ENCODE measurements at regions not wholly inside any gene's neighbourhood (a gene's known extent, or its start where the extent isn't known, plus 50 kb on each side); places are given as distances from the start of the nearest gene placed in this dataset.
"Not testable (repeated sequence)": the region's sequence is repeated elsewhere in the genome, so short reads cannot be mapped to it uniquely, and the experiment has no call there.

DNA sequence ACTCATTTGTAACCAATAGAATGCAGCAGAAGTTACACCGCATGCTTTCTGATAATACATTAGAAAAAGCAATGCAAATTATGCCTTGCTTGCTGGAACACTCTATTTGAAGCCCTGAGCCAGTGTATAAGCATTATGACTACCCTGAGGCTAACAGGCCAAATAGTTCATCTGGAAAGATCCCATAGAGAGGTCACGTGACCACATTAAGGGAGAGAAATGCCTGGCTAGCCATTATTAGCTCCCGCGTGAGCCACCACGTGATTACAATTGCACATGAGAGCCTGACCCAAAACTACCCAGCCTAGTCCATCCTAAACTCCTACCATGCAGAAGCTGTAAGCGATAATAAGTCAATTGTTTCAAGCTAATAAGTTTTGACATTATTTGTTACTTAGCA, 472.9 kb upstream of the GALNTL6 start:
- DNase-seq, result no peak

DNA sequence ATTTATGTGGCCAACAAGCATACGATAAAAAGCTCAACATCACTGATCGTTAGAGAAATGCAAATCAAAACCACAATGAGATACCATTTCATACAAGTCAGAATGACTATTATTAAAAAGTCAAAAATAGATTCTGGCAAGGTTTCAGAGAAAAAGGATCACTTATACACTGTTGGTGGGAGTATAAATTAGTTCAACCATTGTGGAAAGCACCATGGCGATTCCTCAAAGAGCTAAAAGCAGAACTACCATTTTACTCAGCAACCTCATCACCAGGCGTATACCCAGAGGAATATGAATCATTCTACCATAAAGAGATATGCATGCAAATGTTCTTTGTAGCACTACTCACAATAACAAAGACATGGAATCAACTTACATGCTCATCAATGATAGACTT, 478.7 kb upstream of the GALNTL6 start:
- DNase-seq, result no peak

DNA sequence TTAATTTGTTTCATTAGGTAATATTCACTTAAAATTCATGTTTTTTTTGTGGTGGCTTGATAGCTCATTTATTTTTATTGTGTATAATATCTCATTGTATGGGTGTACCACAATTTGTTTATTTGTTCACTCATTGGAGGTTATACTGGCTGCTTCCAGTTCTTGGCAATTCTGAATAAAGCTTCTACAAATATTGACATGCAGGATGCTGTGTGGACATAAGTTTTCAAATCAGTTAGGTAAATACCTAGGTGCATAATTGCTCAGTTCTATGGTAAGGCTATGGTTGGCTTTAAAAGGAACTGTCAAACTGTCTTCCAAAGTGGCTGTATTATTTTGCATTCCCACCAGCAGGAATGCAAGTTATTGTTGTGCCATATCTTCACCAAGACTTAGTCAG, 504.5 kb upstream of the GALNTL6 start:
- no peak for DNase-seq

DNA sequence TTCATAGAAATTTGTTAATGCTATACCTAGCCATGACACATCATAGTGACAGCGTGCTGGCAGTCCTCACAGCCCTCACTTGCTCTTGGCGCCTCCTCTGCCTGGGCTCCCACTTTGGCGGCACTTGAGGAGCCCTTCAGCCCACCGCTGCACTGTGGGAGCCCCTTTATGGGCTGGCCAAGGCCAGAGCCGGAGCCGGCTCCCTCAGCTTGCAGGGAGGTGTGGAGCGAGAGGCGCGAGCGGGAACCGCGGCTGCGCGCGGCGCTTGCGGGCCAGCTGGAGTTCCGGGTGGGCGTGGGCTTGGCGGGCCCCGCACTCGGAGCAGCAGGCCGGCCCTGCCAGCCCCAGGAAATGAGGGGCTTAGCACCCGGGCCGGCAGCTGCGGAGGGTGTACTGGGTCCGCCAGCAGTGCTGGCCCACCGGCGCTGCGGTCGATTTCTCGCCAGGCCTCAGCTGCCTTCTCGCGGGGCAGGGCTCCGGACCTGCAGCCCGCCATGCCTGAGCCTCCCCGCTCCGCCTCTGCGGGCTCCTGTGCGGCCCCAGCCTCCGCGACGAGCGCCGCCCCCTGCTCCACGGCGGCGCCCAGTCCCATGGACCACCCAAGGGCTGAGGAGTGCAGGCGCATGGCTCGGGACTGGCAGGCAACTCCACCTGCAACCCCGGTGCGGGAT, 515.0 kb upstream of the GALNTL6 start:
- DNase-seq, result not testable (repeated sequence)

DNA sequence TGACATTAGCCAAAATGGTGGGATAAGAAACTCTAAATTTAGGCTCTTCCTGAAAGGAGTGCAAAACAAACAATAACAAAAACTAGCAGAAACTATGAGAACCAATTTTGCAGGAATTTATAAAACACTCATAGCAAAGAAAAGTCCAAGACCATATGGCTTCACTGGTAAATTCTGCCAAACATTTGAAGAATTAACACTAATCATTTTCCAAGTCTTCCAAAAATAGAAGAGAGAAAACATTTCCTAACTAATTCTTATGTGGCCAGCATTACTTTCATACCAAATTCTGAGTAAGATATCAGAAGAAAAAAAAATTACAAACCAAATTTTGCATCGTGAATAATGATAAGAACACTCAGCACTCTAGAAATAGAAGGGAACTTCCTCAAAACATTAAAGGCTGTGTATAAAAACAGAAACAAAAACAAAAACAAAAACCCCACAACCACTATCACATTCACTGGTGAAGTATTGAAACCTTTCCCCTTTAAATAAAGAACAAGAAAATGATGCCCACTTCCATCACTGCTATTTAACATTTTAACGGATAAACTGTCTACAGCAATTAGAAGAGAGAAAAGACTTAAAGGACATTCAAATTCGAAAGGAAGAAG, 524.3 kb upstream of the GALNTL6 start:
- no peak for DNase-seq

DNA sequence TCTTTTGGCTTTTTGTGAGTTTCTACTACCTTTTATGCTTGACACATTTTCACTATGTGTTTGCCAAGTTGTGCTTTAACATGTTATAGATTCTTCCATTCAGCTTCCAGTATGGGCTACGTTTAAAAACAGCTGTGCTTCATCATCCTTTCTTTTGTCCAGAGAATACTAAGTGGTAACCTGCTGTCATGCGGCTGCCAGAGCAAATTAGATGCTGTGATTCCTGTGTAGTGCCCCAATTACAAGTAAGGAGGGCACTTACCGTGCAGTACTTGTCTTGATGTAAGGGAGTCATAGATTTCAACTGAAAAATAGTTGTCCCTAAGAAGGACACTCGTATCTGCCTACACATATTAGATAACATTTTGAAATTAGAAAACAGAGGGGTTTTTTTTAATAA, 531.8 kb upstream of the GALNTL6 start:
- DNase-seq, result no peak

DNA sequence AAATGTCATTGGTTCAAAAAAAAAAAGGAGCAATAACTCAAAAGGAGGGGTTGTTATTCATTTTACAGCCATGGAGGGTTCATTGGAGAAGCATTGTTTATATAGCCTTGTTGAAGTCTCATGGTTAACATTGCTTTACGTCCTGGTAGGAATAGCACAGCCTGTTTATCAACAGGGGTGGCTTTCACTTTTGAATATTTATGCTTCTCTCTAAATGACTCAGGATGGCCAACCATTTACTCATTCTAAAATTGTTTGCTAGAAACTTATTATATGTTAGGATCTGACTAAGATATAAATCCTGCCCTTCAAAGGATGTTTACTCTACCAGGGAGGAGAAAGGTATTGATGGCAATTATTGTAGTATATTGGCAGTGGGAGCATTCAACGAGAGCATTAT, 534.1 kb upstream of the GALNTL6 start:
- no peak for DNase-seq

DNA sequence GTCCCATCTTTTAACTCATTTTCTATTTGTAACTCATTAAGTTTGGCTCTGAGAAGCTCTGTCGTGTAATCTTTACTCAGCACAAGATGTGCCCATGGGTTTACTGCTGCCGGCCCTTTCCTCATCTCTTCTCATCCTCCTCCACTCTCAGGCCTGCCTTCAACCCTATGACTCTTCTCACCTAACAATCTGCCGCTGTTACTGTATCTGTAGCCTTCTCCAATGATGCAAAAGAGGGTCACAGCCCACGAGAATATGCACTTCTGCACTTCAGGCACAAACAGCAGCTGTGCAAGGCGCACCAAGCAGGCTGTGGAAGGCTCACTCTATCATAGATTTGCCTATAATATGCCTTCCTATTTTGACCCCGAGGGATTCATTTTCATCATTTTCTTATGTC, 546.5 kb upstream of the GALNTL6 start:
- no peak for DNase-seq

DNA sequence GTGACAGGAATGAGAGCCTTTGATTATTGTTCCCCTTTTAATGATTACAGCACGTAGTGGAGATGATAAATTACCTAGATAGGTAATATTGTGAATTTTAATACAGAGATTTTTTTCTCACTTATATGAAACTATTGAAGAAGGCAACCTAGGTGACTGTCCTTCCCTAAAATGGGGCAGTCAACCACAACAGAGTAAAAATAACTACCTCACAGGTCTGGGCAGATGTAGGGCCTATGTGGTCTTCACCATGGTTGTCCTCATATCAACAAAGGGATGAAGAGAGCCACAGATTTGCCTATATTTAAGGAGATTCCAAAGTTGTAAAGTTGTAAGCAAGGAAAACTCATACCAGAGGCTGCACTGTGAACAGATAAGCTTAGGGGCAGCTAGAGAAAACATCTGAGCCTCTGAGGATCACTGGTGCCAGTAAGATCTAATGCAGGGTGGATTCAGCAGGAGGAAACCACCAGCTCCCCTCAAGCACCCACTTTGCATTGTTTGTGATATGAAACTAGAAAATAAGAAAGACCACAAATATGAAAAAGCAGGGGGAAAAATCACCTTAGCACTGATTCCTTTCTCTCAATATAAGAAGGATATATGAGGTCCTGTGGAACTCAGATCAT, 547.9 kb upstream of the GALNTL6 start:
- DNase-seq, result no peak

DNA sequence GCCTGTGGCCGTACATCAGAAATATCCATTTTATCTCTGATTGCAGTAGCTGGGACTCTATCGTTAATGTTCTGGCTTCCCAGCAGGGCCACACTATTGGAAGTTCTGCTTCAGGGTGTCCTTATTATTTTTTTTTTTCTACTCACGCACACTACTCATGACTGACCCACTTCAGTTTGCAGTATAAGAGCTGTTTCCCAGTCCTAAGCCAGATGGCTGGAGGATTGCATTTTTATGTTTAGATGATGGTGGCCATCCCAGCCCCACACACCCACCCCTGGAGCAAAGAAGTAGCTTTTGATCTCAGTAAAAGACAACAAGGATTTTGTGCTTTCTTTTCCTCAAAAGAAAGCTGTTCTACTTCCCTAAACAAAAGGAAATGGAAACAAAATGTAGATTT, 557.0 kb upstream of the GALNTL6 start:
- DNase-seq, result no peak

DNA sequence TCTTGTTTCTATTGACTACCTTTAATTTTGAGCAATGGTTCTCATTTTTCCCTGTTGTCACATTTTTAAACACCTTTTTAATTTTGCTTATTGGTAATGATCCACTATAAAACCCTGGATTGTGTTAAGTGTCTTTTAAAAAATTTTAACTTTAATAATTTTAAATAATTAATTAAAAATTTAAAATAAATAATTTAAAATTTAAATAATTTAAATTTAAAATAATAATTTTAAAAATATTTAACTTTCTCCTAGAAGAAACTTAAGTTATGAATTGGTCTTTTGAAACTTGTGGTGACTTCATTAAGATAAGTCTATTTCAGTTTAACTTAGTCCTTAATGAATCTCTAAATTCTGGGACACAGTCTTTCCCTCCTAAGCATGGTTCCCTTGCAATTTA, 566.3 kb upstream of the GALNTL6 start:
- DNase-seq, result no peak

DNA sequence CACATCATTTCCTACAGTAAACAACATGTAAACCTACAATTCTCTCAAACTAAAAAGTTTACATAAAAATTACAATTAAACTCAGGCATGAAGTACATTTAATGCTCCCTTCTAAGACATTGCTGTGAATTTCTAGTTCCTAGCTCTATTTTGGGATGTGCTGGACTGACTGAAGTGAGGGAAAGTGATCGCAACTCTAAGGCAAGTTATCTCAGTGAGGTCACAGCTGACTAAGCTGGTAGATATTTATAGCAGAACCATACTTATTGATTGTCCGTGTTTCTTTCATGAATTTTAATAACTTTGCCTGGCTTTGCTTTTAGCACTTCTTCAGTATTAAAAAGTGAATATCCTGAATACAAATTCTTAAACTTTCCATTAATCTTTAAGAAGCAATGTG, 570.4 kb upstream of the GALNTL6 start:
- no peak for DNase-seq

DNA sequence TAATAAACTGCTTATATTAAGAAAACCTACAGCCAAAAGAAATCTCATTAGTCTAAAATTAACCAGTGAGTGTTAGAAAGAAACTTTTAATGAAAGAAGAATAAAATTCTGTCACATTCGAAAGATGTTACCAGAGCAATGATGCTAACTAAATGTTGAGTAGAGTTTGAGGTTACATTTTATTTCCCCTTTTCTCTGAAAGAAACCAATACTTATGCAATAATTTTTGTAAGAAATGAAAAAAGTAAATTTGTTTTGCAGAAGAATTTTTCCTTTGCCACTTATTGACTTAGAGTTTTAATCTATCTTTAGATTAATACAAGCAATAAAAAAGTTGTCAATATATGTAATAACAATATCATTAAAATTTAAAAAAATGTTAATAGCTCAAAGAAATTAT, 574.0 kb upstream of the GALNTL6 start:
- no peak for DNase-seq

DNA sequence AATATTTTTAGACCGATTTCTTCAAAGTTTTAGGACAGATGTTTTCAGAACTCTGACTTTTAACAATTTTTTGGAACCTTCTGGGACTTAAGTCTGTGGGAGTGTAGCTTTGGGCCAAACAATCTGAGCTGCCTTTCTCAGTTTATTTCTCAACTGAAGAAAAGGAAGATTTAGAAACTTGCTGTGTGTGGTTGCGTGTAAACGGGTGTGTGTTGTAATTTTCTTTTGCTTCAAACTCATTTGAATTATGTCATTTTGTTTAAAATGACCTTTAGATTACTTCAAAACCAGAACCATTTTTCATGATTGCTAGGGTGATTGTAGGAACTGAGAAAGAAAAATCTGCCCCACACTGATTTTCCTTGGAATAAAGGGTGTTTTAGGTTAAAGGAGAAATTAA, 577.7 kb upstream of the GALNTL6 start:
- no peak for DNase-seq

DNA sequence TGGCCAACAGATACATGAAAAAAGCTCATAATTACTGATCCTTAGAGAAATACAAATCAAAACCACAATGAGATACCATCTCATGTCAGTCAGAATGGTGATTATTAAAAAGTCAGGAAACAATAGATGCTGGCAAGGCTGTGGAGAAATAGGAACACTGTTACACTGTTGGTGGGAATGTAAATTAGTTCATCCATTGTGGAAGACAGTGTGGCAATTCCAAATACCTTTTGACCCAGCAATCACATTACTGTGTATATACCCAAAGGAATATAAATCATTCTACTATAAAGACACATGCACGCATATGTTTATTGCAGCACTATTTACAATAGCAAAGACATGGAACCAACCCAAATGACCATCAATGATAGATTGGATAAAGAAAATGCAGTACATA, 583.9 kb upstream of the GALNTL6 start:
- DNase-seq, result not testable (repeated sequence)

DNA sequence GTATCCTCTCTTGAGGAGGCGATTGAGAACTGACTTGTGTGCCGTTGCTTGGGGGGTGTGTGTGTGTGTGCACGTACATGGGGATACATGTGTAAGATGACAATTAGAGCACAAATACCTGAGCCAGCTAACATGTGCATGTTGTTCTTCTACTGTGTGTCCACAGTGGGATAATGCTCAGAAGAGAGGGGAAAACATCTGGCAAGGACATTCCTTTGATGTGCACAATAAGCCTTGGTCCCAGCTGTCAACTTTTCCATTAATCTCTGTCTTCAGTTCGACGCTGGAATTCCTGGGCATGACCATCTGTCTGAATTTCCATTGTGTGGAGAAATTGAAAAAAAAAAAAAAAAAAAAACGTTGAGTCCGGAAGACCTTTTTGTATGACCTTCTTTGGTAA, 592.0 kb upstream of the GALNTL6 start:
- no peak for DNase-seq

DNA sequence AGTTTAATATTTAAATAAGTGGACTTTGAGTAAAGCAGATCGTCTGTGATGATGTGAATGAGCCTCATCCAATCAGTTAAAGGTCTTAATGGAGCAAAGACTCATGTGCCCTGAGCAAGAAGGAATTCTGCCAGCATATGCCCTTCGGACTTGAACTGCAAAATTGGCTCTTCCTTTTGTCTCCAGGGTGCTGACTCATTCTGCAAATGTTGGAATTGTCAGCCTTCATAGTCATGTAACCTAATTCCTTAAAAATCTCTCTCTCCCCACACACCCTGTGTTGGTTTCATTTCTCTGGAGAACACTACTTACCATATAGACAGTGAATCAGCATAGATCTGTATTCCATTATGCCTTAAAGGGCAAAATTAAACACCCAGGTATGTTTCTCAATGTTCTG, 609.8 kb upstream of the GALNTL6 start:
- no peak for DNase-seq

DNA sequence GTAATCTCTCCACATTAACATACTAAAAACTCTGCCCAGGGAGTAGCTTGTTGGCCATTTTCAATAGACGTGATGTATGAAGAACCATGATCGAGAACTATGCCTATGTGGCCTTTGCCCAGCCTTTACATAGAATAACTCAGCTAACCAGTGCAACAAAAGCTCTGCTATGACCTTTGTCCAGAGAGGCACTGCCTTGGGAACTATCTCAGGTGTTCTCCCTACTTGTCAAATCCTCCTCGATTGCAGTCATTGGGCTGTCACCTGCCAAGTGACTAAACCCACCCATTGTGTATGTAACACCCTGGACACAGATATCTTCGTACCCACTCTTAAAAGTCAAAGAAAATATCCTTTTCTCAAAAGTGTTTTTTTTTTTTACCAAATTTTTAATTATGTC, 610.3 kb upstream of the GALNTL6 start:
- DNase-seq, result no peak

DNA sequence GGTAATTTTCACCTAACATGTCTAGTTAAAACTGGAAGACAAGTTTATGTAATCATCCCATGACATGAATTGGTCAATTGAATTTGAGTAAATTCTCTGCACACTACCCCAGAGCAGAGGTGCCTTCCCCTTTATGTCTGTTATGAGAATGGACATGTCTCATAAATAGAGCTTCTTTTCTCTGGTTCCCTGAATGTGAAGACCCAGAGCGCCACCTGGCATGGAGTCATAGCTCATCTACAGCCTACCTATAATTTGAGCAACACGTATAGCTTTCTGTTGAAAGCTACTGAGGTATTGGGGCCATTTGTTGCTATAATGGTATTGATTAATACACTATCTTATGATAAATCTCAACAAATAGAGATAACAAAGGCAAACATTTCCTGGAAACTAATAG, 626.5 kb upstream of the GALNTL6 start:
- DNase-seq, result no peak

DNA sequence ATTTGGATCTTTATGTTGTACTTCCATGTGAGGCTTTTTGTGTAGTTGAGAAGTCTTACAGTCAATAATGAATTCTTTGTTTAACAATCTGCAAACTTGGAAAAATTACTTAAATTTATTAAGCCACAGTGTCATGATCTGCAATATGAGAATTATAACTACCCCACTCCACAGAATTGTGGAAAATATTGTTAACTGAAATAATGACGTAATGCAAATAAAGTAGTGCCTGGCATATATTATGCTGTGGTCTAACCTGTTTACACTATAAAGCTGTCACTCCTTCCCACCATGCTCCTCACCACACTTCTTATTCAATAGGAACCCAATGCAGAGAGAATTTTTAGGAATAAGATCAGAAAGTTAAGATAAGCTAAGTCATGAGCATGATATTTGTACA, 632.1 kb upstream of the GALNTL6 start:
- DNase-seq, result no peak

DNA sequence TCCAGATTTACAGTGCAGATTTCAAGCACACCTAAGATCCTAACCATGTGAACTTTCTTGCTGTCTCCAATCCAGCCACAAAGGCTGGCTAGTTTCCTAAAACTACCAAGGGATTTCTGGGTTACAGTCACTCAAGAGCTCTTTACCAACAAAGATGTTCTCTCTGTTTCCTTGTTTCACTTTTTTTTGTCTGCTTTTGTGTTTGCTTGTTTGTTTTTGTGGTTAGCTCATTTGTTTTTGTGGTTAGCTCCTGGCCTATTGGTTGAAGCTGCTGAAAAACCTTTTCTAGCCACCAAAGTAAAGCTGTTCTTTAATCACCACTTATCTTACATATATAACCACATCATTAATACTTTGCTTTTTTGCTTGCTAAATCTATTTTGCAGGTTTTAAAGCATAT, 642.5 kb upstream of the GALNTL6 start:
- DNase-seq, result no peak

DNA sequence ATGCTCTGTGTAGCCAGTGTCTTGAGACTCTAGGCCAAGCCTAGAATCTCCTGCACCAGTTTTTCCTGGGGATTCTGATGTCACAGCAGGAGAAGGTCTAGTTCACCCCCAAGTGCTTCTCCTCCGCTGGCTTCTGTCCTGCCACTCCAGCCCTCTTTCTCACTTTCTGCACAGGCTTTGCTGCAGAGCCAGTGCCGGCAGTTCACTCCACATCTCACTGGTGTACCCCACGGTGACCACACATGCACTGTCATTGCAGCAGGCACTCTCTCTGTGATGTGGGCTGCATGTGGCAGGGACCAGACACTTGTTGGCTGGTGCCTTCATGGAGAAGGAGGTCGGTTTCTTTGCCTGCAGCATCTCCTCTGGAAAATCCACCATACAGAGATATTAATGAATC, 643.8 kb upstream of the GALNTL6 start:
- DNase-seq, result no peak

DNA sequence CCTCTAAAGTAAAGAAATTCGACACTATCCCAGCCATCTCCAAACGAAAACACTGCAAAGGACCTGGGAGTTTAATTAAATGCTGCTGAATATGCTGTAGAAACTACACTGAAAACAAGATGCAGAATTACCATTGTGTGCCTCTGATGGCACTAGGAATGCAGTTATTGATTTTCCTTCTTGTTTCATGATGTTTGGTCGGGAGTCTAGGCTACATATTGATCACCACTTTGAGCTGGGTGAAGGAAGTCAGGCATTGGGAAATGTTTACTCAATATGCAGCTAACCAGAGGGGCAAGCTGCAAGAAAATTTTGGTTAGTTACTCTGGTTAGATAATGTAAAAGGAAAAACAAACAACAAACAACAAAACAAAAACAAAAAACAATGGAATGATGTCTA, 650.7 kb upstream of the GALNTL6 start:
- DNase-seq, result no peak

DNA sequence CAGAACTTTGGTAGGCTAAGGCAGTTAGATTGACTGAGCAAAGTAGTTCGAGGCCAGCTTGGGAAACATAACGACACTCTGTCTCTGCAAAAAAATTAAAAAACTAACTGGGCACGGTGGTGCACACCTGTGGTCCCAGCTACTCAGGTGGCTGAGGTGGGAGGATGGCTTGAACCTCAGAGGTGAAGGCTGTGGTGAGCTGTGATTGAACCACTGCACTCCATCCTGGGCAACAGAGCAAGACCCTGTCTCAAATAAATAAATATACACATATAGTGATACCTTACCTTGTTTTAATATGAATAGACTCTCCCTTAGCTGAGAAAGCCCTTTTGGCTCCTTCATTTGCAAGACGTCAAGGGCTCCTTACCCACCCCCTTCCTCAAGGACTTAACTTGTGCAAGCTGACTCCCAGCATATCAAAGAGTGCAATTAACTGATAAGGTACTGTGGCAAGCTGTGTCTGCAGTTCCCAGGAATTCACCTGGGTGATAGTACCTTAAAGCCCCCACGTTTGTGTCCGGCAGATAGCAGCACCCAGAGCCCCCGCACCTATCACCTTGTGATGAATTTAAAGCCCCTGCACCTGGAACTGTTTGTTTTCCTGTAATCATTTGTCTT, 655.6 kb upstream of the GALNTL6 start:
- no peak for DNase-seq

All from right kidney (tissue), 1 donor.